Adrenal gland (tissue), 5 donors: ENCODE measurements at regions not wholly inside any gene's neighbourhood (a gene's known extent, or its start where the extent isn't known, plus 50 kb on each side); places are given as distances from the start of the nearest gene placed in this dataset.
"Not testable (repeated sequence)": the region's sequence is repeated elsewhere in the genome, so short reads cannot be mapped to it uniquely, and the experiment has no call there.

Source experiments
- CTCF ChIP-seq, 6 experiments: fragments of 450-650 bp in 4 of 6; fragments of 200-600 bp in 2 of 6; sonication (generic) in 1 of 6; IDR thresholded peaks; 1 replicate in 5 of 6; 2 replicates in 1 of 6; pipeline versions ENCODE4 v1.5.1 to v1.8.0; 2016 to 2021; ENCODE audit warnings: antibody characterized with exemption in 6 of 6, mild to moderate bottlenecking in 2 of 6, moderate library complexity in 1 of 6
- POLR2A ChIP-seq, 2 donors: fragments of 450-650 bp; IDR thresholded peaks; one replicate each; pipeline ENCODE4 v1.6.1; 2017; ENCODE audit warnings: antibody characterized with exemption in 2 of 2, mild to moderate bottlenecking in 2 of 2, moderate library complexity in 1 of 2
- donor health status: DM: no; HTN: no; CAD: no.

GRCh38 chr3:30480156-30480555 lies 126.2 kb upstream of the TGFBR2 start:
- TF ChIP-seq POLR2A, CTCF (IDR thresholded peaks at IDR 0.05): not testable (repeated sequence)
